GM12873 (cell line): ENCODE measurements at regions not wholly inside any gene's neighbourhood (a gene's known extent, or its start where the extent isn't known, plus 50 kb on each side); places are given as distances from the start of the nearest gene placed in this dataset.

Source experiments
- CTCF ChIP-seq: IDR thresholded peaks from 2 replicates; pipeline ENCODE4 v1.5.1; 2012; ENCODE audit warnings: low read depth, mild to moderate bottlenecking, moderate library complexity, low read length, control low read depth; ENCODE audit not compliant: insufficient read depth; ENCODE audit errors: missing control alignments

- no peak for TF ChIP-seq CTCF
These were observed 743.4 kb downstream of the UQCRFS1 start for GRCh38 chr19:28469544-28469943.

GRCh38 chr19:28468701-28469459, 744.1 kb downstream of the UQCRFS1 start:
- no peak for TF ChIP-seq CTCF

GRCh38 chr19:28466107-28467045, 746.6 kb downstream of the UQCRFS1 start:
- TF ChIP-seq CTCF, result peak; percentile 81

GRCh38 chr19:28465371-28466086, 747.4 kb downstream of the UQCRFS1 start:
- TF ChIP-seq CTCF, result no peak

GRCh38 chr19:28463493-28464053, 749.4 kb downstream of the UQCRFS1 start:
- no peak for TF ChIP-seq CTCF

- no peak for TF ChIP-seq CTCF
These were observed 755.3 kb downstream of the UQCRFS1 start for GRCh38 chr19:28457620-28458019.
